HG02885 (cell line): ENCODE measurements at regions not wholly inside any gene's neighbourhood (a gene's known extent, or its start where the extent isn't known, plus 50 kb on each side); places are given as distances from the start of the nearest gene placed in this dataset.

Source experiments
- ATAC-seq: cut with Tn5 transposase; IDR thresholded peaks from one replicate; pipeline ENCODE4 v1.9.1; 2021; ENCODE audit warnings: mild to moderate bottlenecking; ENCODE audit not compliant: unreplicated experiment, poor library complexity

- ATAC-seq: no peak
Observed at GRCh38 chr7:45982907-45983719, 62.0 kb upstream of the IGFBP3 start.

DNA sequence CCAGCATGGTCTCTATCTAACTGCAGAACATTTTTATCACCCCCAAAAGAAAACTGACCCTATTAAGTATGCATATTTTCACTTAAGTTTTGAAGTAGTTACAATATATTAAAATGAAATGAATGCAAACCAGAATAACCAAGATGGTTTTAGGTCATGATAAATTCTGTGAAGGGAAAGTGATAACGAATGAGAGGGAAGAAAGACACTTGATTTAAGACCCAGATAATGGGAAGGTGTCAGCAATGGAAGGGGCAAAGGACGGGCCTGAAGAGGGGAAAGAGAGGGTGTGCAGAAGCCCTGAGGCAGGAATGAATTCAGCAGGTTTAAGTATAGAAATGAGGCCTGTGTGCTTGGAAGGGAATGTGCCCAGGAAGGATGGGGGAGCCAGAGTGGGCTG is 61.1 kb upstream of the IGFBP3 start:
- ATAC-seq: no peak

DNA sequence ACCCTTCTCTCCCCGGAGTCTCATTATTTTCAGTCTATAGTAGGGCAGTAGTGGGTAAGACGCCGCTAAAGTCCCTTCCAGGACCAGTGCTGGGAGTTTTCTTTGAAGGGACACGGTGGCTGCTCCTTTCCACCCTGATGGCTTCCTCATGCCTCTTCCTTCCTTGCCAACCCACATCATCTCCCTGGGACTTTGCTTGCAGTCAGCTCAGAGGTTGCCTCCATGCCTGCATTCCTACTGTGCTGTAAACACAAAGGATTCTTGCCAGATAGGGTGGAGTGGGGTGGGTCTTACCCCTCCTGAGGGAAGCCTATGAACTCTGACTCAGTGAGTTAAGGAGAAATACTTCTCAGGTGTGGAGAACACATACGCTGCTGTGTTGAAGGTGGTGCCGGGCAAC is 59.9 kb upstream of the IGFBP3 start:
- ATAC-seq: no peak

DNA sequence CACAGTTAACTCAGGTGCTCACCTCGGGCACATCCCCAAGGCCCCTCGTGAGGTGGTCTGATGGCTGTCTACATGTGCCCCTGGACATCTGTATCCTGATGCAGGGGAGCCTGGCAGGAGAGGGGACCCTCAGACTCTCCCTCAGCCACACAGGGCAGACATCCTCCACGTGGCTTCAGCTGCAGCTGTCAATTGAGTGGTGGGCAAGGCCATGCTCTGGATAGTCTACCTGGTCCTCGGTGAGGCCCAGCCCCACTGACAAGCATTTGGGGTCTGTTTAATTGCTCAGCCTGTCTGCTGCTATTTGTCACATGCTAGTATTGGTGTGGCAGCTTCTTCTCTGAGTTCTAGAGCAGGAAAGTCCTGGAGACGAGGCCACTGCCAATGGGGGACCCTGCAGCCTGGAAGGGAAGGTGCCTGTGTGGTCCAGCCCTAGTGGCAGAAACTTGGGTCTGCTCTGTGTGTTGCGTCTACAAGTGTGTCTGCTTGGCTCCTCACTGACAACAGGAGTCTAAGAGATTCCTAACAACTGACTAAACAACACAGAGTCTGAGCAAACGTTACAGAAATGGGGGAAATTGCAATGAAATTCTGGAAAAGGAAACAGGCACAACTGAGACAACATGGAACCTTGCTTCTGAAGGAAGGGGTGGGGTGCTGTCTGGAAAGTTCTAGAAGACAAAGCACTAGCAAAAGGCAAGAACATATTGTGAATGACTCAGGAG is 59.3 kb upstream of the IGFBP3 start:
- no peak for ATAC-seq

GRCh38 chr7:45979275-45980180 is 58.5 kb upstream of the IGFBP3 start:
- ATAC-seq: no peak

- no peak for ATAC-seq
Observed at GRCh38 chr7:45978731-45979211, 57.7 kb upstream of the IGFBP3 start.

DNA sequence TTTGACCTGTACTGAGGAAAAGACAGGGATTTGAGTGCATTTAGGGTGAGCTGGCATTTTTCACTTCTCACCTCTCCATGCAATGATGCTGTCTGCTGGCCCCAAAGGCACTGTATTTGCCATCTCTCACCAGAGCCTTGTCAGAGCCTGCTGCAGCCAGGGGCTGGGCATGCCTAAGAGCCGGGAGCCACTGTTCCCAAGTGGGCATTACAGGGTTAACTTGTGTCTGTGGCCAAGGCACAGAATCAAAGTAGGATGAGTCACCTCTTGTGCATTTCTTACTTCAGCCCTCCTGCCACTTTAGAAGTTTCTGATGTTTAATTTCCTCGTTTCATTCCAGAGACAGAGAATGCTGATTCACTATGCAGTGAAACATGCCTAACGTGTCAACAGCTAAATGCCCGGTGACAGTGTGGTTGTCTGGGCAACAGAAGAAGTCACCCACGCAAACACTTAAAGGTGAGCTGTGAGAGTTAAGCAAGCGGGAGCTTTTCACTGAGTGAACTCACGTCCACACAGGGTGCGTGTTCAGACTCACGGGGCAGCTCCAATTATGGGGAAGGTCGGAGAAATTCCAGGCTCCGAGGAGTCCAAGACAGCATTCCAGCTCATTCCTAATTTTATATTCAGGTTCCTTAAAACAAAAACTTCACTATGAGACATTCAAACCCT is 57.1 kb upstream of the IGFBP3 start:
- ATAC-seq: no peak

DNA sequence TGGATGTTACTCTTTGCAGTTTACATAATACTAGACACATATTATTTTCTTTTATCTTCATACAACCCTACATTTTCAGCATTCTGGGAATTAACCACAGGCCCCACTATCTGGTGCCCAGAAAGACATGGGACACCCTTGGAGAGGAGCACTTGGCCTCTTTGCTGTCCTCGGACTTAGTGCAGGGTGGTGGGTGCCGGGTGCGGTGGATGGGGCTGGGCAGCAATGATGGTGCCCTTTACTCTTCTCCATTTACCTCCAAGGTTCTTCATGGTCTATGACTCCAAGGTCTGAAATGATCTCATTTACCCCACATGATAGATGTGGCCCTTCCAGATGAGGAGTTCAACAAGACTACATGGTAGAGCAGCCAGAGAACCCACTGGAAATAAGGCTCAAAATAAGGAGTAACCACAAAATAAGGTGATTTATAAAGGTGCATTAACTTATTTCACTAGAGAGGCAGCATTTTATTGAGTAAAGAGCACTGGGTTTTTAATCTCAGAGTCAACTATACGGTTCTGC is 56.2 kb upstream of the IGFBP3 start:
- ATAC-seq: no peak

DNA sequence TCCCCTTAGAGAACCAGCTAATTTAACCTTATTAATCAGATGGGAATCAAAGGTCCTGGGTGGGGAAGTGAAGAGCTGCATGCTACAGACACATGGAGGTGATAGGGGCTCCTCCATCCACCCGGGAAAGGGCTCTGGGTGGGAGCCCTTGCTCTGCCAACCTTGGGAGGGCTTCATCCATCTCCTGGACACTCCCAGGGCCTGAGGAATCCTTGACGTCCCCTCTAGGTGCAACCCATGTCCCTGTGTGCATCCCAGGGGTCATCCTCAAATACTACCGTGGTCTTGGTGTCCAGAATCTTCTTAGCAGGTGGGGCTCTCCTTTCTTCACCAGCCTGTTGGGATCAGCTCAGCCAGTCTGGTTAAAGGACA is 55.4 kb upstream of the IGFBP3 start:
- no peak for ATAC-seq

DNA sequence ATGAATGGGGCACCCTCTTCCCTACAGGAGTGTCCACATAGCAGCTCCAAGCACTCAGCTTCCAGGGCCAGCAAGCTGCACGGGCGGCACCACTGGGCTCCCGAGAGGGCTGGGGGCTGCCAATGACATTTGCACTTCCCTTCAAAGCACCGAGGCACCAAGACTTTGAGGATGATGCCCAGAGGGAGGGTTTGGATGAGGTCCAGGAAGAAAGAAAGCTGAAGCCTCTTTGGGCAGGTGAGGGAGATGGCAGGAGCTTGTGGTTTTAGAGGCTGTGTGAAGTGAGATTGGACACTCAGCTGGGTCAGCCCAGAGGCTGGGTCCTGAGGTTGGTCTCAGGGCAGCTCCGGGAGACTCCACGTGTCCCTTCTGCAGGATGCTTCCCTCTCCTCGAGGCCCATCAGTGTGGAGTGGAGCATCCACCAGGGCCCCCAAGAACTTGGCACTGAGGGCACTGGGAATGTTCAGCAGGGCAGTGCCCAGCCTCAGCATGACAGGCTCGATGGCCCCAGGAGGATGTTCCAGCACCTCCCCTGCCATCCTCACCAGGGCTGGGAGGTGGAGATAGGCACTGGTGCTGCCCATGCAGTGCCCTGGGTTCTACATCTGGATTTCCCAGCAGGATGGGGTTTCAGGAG is 54.9 kb upstream of the IGFBP3 start:
- ATAC-seq: no peak

GRCh38 chr7:45975367-45975766 is 54.3 kb upstream of the IGFBP3 start:
- ATAC-seq: no peak

- ATAC-seq: no peak
Observed at GRCh38 chr7:45974540-45975360, 53.7 kb upstream of the IGFBP3 start.

GRCh38 chr7:45973725-45974532 is 52.9 kb upstream of the IGFBP3 start:
- no peak for ATAC-seq

DNA sequence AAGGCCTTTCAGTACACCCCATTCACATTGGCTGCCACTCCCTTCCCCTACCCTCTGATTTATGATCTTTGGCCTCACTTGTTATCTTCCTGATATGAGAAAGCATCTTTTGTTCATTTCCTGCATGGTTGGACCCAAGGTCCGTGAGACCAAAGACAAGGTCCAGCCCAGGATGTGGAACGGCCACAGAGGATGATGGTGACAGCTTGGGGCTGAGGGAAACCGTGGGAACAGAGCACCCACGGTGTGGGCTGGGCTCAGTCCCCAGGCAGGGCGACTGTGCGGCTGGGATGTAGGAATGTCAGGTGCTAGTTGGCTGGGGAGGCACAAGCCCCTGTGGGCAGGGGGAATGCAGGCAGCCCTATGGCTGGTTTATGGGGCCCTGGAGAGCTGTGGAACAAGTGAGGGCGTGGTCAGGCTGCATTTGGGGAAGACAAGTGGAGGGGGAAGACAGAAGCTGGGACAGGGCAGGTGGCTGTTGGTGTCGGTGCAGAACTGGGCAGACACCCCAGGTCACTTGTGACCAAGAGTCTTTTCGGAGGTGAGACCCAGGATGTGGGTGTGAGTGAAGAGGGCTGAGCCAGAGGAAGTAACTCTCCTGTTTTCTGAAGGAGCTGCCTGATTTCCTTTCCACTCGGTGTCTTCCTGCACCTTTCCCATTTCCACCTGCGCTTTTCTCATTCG is 51.7 kb upstream of the IGFBP3 start:
- ATAC-seq: no peak

GRCh38 chr7:45971661-45972175 is 50.6 kb upstream of the IGFBP3 start:
- no peak for ATAC-seq

DNA sequence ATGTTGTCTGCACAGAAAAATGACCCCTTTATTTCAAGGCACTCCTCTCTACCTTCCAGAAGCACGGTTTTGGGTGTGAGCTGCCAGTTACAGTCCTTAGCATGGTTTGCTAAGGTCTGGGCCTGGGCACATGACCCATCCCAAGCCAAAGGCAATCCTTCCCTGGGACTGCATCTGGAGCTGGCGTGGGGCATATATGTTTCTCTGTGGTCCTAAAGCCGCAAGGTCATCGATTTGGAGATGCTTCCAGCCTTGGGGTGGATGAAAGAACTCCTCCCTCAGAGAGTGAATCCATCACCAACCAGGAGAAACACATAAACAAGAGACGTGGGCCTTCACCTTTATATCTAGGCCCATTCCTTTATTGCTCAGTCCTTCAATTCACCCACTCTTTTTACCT is 50.1 kb upstream of the IGFBP3 start:
- no peak for ATAC-seq
